WERI-Rb-1 (cell line): ENCODE measurements at regions not wholly inside any gene's neighbourhood (a gene's known extent, or its start where the extent isn't known, plus 50 kb on each side); places are given as distances from the start of the nearest gene placed in this dataset.

Source experiments
- DNase-seq: peaks from one replicate; pipeline ENCODE4 v3.0.0-alpha.2; 2020
- H3K27ac ChIP-seq: fragments of 250-450 bp; sonication (Bioruptor Pico); 2 replicates; pipeline ENCODE4 v1.5.1; 2020; ENCODE audit warnings: mild to moderate bottlenecking, moderate library complexity
- H3K27me3 ChIP-seq: fragments of 250-450 bp; sonication (Bioruptor Pico); 2 replicates; pipeline ENCODE4 v1.5.1; 2021; ENCODE audit warnings: mild to moderate bottlenecking, low read depth, moderate library complexity; ENCODE audit not compliant: insufficient read depth, severe bottlenecking
- H3K36me3 ChIP-seq: fragments of 250-450 bp; sonication (Bioruptor Pico); 2 replicates; pipeline ENCODE4 v1.5.1; 2020; ENCODE audit warnings: mild to moderate bottlenecking, moderate library complexity
- H3K4me3 ChIP-seq: 2 replicates; pipeline ENCODE4 v1.5.1; 2011; ENCODE audit warnings: low read depth, mild to moderate bottlenecking, control low read depth, low read length
- H3K9me3 ChIP-seq: fragments of 250-450 bp; sonication (Bioruptor Pico); 2 replicates; pipeline ENCODE4 v1.5.1; 2021; ENCODE audit warnings: mild to moderate bottlenecking, moderate library complexity; ENCODE audit not compliant: severe bottlenecking
- TF ChIP-seq, protein P1 (sequence below): IDR thresholded peaks from 2 replicates; pipeline ENCODE4 v1.5.1; 2011; ENCODE audit warnings: low read depth, mild to moderate bottlenecking, control low read depth, inconsistent platforms, low read length

DNA sequence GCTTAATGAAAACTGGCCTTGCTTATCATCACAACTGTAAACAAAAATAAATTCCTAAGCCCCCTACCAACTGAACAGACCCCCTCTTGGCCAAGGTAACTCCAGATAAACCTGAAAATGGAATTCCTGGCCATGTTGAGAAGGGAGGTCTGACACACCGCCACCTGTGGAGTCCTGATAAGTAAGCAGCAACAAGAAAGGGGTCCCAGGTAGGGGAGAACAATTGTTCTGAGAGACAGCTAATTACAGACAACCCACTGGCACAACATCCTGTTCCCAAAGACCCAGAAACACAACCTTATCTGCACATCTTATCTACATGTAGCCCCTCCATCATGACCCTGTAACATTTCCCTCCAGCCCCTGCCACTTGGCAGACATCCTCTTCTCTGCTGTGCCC lies 91.2 kb upstream of the TNR start:
- TF ChIP-seq, protein P1, sequence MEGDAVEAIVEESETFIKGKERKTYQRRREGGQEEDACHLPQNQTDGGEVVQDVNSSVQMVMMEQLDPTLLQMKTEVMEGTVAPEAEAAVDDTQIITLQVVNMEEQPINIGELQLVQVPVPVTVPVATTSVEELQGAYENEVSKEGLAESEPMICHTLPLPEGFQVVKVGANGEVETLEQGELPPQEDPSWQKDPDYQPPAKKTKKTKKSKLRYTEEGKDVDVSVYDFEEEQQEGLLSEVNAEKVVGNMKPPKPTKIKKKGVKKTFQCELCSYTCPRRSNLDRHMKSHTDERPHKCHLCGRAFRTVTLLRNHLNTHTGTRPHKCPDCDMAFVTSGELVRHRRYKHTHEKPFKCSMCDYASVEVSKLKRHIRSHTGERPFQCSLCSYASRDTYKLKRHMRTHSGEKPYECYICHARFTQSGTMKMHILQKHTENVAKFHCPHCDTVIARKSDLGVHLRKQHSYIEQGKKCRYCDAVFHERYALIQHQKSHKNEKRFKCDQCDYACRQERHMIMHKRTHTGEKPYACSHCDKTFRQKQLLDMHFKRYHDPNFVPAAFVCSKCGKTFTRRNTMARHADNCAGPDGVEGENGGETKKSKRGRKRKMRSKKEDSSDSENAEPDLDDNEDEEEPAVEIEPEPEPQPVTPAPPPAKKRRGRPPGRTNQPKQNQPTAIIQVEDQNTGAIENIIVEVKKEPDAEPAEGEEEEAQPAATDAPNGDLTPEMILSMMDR: no peak
- Histone ChIP-seq H3K9me3 (no peaks in the 10 kb centered on the region), H3K27me3 (no peaks in the 10 kb centered on the region), H3K4me3 (no peak overlapping the region), H3K36me3 (no peaks in the 10 kb centered on the region), H3K27ac (no peak overlapping the region)
- no peak for DNase-seq

DNA sequence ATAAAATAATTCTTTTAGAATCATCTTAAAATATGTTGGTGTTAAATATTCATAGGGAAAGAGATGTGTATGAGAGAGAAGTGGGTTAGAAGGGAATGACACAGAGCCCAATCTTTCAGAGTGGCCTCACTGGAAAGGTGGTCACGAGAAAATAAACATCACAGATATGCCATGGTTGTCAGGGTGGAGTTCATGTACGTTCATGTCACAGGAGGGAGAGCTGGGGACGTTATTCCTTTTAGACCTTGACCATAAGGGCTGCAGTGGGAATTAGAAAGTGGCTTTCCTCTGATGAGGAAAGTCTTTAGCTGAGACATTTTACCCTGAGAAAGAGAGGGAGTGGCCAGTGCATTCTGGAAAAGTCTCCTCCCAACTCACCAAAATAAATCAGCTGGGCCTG lies 90.6 kb upstream of the TNR start:
- no peaks in the 10 kb centered on the region for H3K9me3 ChIP-seq
- H3K27me3 ChIP-seq: no peaks in the 10 kb centered on the region
- TF ChIP-seq, protein P1: no peak
- DNase-seq: no peak
- no peak overlapping the region for H3K27ac ChIP-seq
- no peaks in the 10 kb centered on the region for H3K36me3 ChIP-seq
- no peak overlapping the region for H3K4me3 ChIP-seq

DNA sequence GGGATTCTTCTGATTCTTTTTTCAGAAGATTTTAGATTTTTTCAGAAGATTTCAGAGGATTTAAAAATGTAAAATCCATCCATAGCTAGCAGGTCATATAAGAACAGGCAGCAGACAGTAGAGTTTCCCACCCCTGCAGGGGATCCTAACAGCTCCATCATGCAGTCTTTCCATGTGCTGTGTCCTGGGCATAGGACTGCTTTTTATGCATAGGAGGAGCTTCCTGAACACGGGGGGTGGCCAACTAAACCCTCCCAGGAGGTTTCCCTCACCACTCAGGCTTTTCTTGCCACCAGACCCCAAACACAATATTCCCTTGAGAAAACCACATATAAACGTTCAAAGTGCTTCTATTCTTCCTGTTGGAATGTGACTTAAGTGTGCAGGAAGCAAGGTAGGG lies 90.1 kb upstream of the TNR start:
- Histone ChIP-seq H3K4me3 (no peak overlapping the region), H3K27ac (no peak overlapping the region), H3K9me3 (no peaks in the 10 kb centered on the region), H3K27me3 (no peaks in the 10 kb centered on the region), H3K36me3 (no peaks in the 10 kb centered on the region)
- DNase-seq: no peak
- TF ChIP-seq, protein P1: no peak

DNA sequence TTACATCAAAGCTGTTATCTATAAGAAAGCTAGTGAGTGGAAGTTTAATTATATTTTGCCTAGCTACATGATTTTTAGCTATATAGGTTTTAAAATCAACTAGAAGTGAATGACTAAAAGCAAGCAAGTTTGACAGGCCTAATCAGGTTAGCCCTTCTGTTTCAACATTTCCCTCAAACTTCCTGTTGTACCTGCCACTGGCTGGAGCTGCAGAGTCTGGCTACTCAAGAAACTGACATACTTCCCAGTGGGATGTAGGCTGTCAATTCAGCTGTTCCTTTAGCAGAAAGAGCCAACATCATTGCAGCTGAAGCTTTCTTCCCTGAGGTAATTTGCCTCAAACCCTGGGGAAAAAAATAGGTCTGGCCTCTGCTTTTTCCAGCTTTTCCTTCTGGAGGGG lies 87.1 kb upstream of the TNR start:
- H3K36me3 ChIP-seq: no peaks in the 10 kb centered on the region
- TF ChIP-seq, protein P1: no peak
- no peaks in the 10 kb centered on the region for H3K27me3 ChIP-seq
- no peak overlapping the region for H3K4me3 ChIP-seq
- no peaks in the 10 kb centered on the region for H3K9me3 ChIP-seq
- no peak for DNase-seq
- no peak overlapping the region for H3K27ac ChIP-seq

DNA sequence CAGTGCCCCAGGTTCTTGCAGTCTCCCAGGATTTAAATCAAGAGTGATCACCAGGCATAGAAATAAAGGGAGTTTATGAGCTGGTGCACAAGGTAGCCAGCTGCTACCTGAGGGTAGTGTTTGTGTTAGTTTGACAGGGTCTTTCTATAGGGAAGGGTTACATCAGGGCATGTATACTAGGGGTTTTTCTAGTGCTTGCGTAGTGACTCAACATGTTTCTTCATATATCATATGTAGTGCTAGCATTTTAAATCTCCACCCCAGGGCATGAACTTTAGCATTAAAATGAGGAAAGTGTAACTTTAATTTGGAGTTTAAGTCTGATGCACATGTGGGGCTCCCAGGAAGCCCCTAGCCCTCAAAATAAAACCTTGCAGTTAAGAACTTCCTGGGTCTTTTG lies 86.5 kb upstream of the TNR start:
- TF ChIP-seq, protein P1: no peak
- Histone ChIP-seq H3K9me3 (no peaks in the 10 kb centered on the region), H3K4me3 (no peak overlapping the region), H3K36me3 (no peaks in the 10 kb centered on the region), H3K27ac (no peak overlapping the region), H3K27me3 (no peaks in the 10 kb centered on the region)
- DNase-seq: no peak

DNA sequence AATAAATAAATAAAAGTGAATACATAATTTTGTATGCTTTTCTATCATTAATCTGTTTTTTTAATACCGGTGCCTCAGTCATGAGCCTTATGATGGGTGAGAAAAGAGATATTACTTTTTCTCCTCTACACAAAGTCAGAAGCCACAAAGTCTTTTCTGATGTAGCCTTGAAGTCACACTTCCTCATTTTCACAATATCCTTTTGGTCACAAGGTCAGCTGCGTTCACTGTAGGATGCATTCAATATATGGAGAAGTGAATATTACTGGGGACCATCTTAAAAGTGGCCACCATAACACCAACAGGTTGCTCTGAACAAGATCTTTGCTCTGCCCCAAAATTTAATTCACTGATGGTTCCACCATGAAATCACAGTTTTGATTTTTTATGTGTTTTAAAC lies 83.3 kb upstream of the TNR start:
- Histone ChIP-seq H3K9me3 (no peaks in the 10 kb centered on the region), H3K4me3 (no peak overlapping the region), H3K36me3 (no peaks in the 10 kb centered on the region), H3K27ac (no peak overlapping the region), H3K27me3 (no peaks in the 10 kb centered on the region)
- no peak for DNase-seq
- TF ChIP-seq, protein P1: no peak
